Epithelial cell of esophagus (primary cell): ENCODE measurements at regions not wholly inside any gene's neighbourhood (a gene's known extent, or its start where the extent isn't known, plus 50 kb on each side); places are given as distances from the start of the nearest gene placed in this dataset.
"Not testable (repeated sequence)": the region's sequence is repeated elsewhere in the genome, so short reads cannot be mapped to it uniquely, and the experiment has no call there.

Source experiments
- DNase-seq: peaks from one replicate; pipeline ENCODE4 v3.0.0; 2010; ENCODE audit warnings: low read depth
- H3K4me3 ChIP-seq: 2 replicates; pipeline ENCODE4 v1.5.1; 2011; ENCODE audit warnings: mild to moderate bottlenecking, low read length, control low read depth
- CTCF ChIP-seq: IDR thresholded peaks from 2 replicates; pipeline ENCODE4 v1.5.1; 2011; ENCODE audit warnings: low read depth, mild to moderate bottlenecking, low read length, control low read depth, inconsistent platforms; ENCODE audit not compliant: insufficient read depth; ENCODE audit errors: missing control alignments

- H3K4me3 ChIP-seq: no peak overlapping the region
- DNase-seq: peak; percentile 84
- TF ChIP-seq CTCF: no peak
Observed at GRCh38 chr6:9126878-9127560, 691.7 kb upstream of the SLC35B3 start.

- not testable (repeated sequence) for H3K4me3 ChIP-seq, DNase-seq
Observed at GRCh38 chr6:9126034-9126433, 690.7 kb upstream of the SLC35B3 start.

GRCh38 chr6:9121549-9121948 lies 686.2 kb upstream of the SLC35B3 start:
- TF ChIP-seq CTCF: no peak
- DNase-seq: peak; percentile 84
- H3K4me3 ChIP-seq: no peak overlapping the region

- H3K4me3 ChIP-seq: no peak overlapping the region
- no peak for TF ChIP-seq CTCF
- peak; percentile 27 for DNase-seq
Observed at GRCh38 chr6:9116026-9116425, 680.7 kb upstream of the SLC35B3 start.

GRCh38 chr6:9112544-9112943 lies 677.2 kb upstream of the SLC35B3 start:
- no peak for TF ChIP-seq CTCF
- DNase-seq: no peak
- no peak overlapping the region for H3K4me3 ChIP-seq

- TF ChIP-seq CTCF: no peak
- no peak for DNase-seq
Observed at GRCh38 chr6:9103876-9104521, 668.7 kb upstream of the SLC35B3 start.

GRCh38 chr6:9101920-9102319 lies 666.6 kb upstream of the SLC35B3 start:
- no peak for TF ChIP-seq CTCF
- H3K4me3 ChIP-seq: no peak overlapping the region
- no peak for DNase-seq

More at GRCh38 chr6:9103876-9104521, 668.7 kb upstream of the SLC35B3 start:
- no peak overlapping the region for H3K4me3 ChIP-seq
